ENCODE measurements at regions not wholly inside any gene's neighbourhood (a gene's known extent, or its start where the extent isn't known, plus 50 kb on each side); places are given as distances from the start of the nearest gene placed in this dataset.

DNA sequence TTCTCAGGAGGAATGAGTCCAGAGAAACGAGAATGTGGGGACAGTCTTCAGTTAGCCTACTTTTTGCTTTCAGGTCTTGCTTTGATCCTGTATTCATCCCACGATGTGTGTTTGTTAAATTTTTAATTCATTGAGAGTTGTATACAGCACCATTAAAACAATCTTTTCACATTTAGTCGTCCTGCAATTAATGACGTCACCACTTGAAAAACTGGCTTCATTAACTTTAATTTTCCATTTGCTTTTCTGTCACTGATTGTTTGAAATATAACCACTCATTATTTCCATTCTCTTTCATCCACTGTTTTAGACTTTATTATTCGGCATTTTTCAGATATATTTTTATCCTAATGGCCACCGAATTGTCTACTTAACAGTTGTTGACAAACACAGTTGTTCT lies 146.9 kb downstream of the TFEC start:
- no peak overlapping the region for H3K4me3 ChIP-seq
- DNase-seq = no peak
- H3K27ac ChIP-seq = no peak overlapping the region
- H3F3A ChIP-seq (ENCODE audit: insufficient read depth) = no peaks in the 10 kb centered on the region
- no peak overlapping the region for H3K4me2 ChIP-seq (ENCODE audit: unreplicated experiment)
- H4K20me1 ChIP-seq (ENCODE audit: insufficient read depth) = no peaks in the 10 kb centered on the region
- H3K4me1 ChIP-seq (ENCODE audit: insufficient read depth) = no peaks in the 10 kb centered on the region
- H3K27me3 ChIP-seq (replicated peaks; ENCODE audit: insufficient read depth) = no peaks in the 10 kb centered on the region; the same call in 1 of the 2 replicates
- TF ChIP-seq EZH2phosphoT487 (IDR thresholded peaks at IDR 0.05; ENCODE audit: insufficient read depth, low read depth) (no peak), EZH2 (IDR thresholded peaks at IDR 0.05; ENCODE audit: insufficient read depth, poor library complexity, severe bottlenecking) (no peak)
- H3K9me2 ChIP-seq (ENCODE audit: insufficient read depth) = no peaks in the 10 kb centered on the region
- no peaks in the 10 kb centered on the region for H3K9me3 ChIP-seq (ENCODE audit: low read depth)
- in situ Hi-C loops (cut with MboI) = no loop called here
- no peak overlapping the region for H2AFZ ChIP-seq
- 67% methylated on average over 6 of the region's 6 CpGs for WGBS, 2 experiments (ENCODE audit: low coverage in 1 of 2, low lambda C conversion rate in 2 of 2, missing lambda C conversion rate in 2 of 2)
- H3K79me2 ChIP-seq (ENCODE audit: insufficient read depth) = no peaks in the 10 kb centered on the region
- H3K9ac ChIP-seq = no peak overlapping the region
- H3K36me3 ChIP-seq (ENCODE audit: low read depth) = no peaks in the 10 kb centered on the region

- in situ Hi-C loops (cut with MboI) = no loop called here
- DNase-seq = no peak
- H3K4me1 ChIP-seq (ENCODE audit: insufficient read depth) = no peaks in the 10 kb centered on the region
- H3K27ac ChIP-seq = no peak overlapping the region
- no peak overlapping the region for H3K9ac ChIP-seq
- no peaks in the 10 kb centered on the region for H3K79me2 ChIP-seq (ENCODE audit: insufficient read depth)
- no peak overlapping the region for H3K4me2 ChIP-seq (ENCODE audit: unreplicated experiment)
- H3K9me2 ChIP-seq (ENCODE audit: insufficient read depth) = no peaks in the 10 kb centered on the region
- no peaks in the 10 kb centered on the region for H4K20me1 ChIP-seq (ENCODE audit: insufficient read depth)
- WGBS, 2 experiments (ENCODE audit: low coverage in 1 of 2, low lambda C conversion rate in 2 of 2, missing lambda C conversion rate in 2 of 2) = 48 to 54% methylated on average over 2 of the region's 2 CpGs
- H3F3A ChIP-seq (ENCODE audit: insufficient read depth) = no peaks in the 10 kb centered on the region
- H3K27me3 ChIP-seq (replicated peaks; ENCODE audit: insufficient read depth) = peaks cover 4% of the 10 kb centered on the region; the same call in 1 of the 2 replicates
- H3K36me3 ChIP-seq (ENCODE audit: low read depth) = no peaks in the 10 kb centered on the region
- H3K9me3 ChIP-seq (ENCODE audit: low read depth) = no peaks in the 10 kb centered on the region
- TF ChIP-seq EZH2 (IDR thresholded peaks at IDR 0.05; ENCODE audit: insufficient read depth, poor library complexity, severe bottlenecking) = no peak
- no peak for TF ChIP-seq EZH2phosphoT487 (IDR thresholded peaks at IDR 0.05; ENCODE audit: insufficient read depth, low read depth)
- H3K4me3 ChIP-seq = no peak overlapping the region
- no peak overlapping the region for H2AFZ ChIP-seq
Observed at GRCh38 chr7:115881476-115881875, 149.1 kb downstream of the TFEC start.

DNA sequence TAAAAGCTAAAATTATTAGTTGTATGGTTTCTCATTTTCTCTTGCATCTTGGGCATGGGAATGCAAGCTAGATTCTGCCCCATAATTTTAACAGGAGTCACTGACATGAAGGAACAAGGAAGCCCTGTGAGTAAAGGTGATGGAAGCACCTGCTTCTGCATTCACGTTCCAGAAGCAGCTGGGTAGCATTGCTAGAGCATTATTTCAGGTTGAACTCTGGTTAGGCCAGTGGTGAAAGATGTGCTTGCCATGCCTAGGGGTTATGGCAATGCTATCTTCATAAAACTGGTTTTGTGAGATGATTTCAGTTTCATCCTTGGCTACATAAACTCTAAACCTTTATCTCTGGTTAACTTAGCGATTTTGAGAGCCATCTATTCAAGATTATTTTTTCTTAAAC lies 151.4 kb downstream of the TFEC start:
- Histone ChIP-seq H4K20me1 (ENCODE audit: insufficient read depth) (no peaks in the 10 kb centered on the region), H3K9me3 (ENCODE audit: low read depth) (no peaks in the 10 kb centered on the region), H2AFZ (no peak overlapping the region), H3F3A (ENCODE audit: insufficient read depth) (no peaks in the 10 kb centered on the region), H3K9ac (no peak overlapping the region), H3K27ac (no peak overlapping the region), H3K79me2 (ENCODE audit: insufficient read depth) (no peaks in the 10 kb centered on the region), H3K4me1 (ENCODE audit: insufficient read depth) (no peaks in the 10 kb centered on the region), H3K9me2 (ENCODE audit: insufficient read depth) (no peaks in the 10 kb centered on the region), H3K4me3 (no peak overlapping the region), H3K27me3 (replicated peaks; ENCODE audit: insufficient read depth) (peaks cover 4% of the 10 kb centered on the region; the same call in 1 of the 2 replicates), H3K36me3 (ENCODE audit: low read depth) (no peaks in the 10 kb centered on the region), H3K4me2 (ENCODE audit: unreplicated experiment) (no peak overlapping the region)
- 17 to 26% methylated on average over 2 of the region's 2 CpGs for WGBS, 2 experiments (ENCODE audit: low coverage in 1 of 2, low lambda C conversion rate in 2 of 2, missing lambda C conversion rate in 2 of 2)
- DNase-seq = no peak
- in situ Hi-C loops (cut with MboI) = no loop called here
- TF ChIP-seq EZH2 (IDR thresholded peaks at IDR 0.05; ENCODE audit: insufficient read depth, poor library complexity, severe bottlenecking) = no peak
- no peak for TF ChIP-seq EZH2phosphoT487 (IDR thresholded peaks at IDR 0.05; ENCODE audit: insufficient read depth, low read depth)

GRCh38 chr7:115869801-115870200 lies 160.8 kb downstream of the TFEC start:
- Histone ChIP-seq H3K4me2 (ENCODE audit: unreplicated experiment) (no peak overlapping the region), H3K4me3 (no peak overlapping the region), H2AFZ (no peak overlapping the region), H3F3A (ENCODE audit: insufficient read depth) (no peaks in the 10 kb centered on the region), H3K27me3 (replicated peaks; ENCODE audit: insufficient read depth) (no peaks in the 10 kb centered on the region), H3K27ac (no peak overlapping the region), H3K9ac (no peak overlapping the region), H3K4me1 (ENCODE audit: insufficient read depth) (no peaks in the 10 kb centered on the region), H4K20me1 (ENCODE audit: insufficient read depth) (no peaks in the 10 kb centered on the region), H3K9me2 (ENCODE audit: insufficient read depth) (no peaks in the 10 kb centered on the region), H3K9me3 (ENCODE audit: low read depth) (no peaks in the 10 kb centered on the region), H3K79me2 (ENCODE audit: insufficient read depth) (no peaks in the 10 kb centered on the region), H3K36me3 (ENCODE audit: low read depth) (no peaks in the 10 kb centered on the region)
- no peak for TF ChIP-seq EZH2 (IDR thresholded peaks at IDR 0.05; ENCODE audit: insufficient read depth, poor library complexity, severe bottlenecking)
- no peak for TF ChIP-seq EZH2phosphoT487 (IDR thresholded peaks at IDR 0.05; ENCODE audit: insufficient read depth, low read depth)
- no peak for DNase-seq
- in situ Hi-C loops (cut with MboI) = no loop called here

- in situ Hi-C loops (cut with MboI) = no loop called here
- H3K79me2 ChIP-seq (ENCODE audit: insufficient read depth) = no peaks in the 10 kb centered on the region
- H3K9ac ChIP-seq = no peak overlapping the region
- no peak overlapping the region for H3K27ac ChIP-seq
- 0 out of 2 replicates have a peak, but pooled peaks cover under 1% of the 10 kb centered on the region for H3K27me3 ChIP-seq (replicated peaks; ENCODE audit: insufficient read depth)
- no peak for TF ChIP-seq EZH2phosphoT487 (IDR thresholded peaks at IDR 0.05; ENCODE audit: insufficient read depth, low read depth)
- no peak for TF ChIP-seq EZH2 (IDR thresholded peaks at IDR 0.05; ENCODE audit: insufficient read depth, poor library complexity, severe bottlenecking)
- no peak overlapping the region for H3K4me3 ChIP-seq
- 13 to 22% methylated on average over 3 of the region's 3 CpGs for WGBS, 2 experiments (ENCODE audit: low coverage in 1 of 2, low lambda C conversion rate in 2 of 2, missing lambda C conversion rate in 2 of 2)
- no peaks in the 10 kb centered on the region for H3K9me3 ChIP-seq (ENCODE audit: low read depth)
- no peaks in the 10 kb centered on the region for H3F3A ChIP-seq (ENCODE audit: insufficient read depth)
- no peaks in the 10 kb centered on the region for H3K4me1 ChIP-seq (ENCODE audit: insufficient read depth)
- DNase-seq = peak; percentile 20
- no peak overlapping the region for H3K4me2 ChIP-seq (ENCODE audit: unreplicated experiment)
- no peaks in the 10 kb centered on the region for H4K20me1 ChIP-seq (ENCODE audit: insufficient read depth)
- no peaks in the 10 kb centered on the region for H3K36me3 ChIP-seq (ENCODE audit: low read depth)
- H3K9me2 ChIP-seq (ENCODE audit: insufficient read depth) = no peaks in the 10 kb centered on the region
- H2AFZ ChIP-seq = no peak overlapping the region
Observed at GRCh38 chr7:115869190-115869589, 161.4 kb downstream of the TFEC start.

Measured in GM23248 (cell line).